Duodenal mucosa (tissue), 2 donors: ENCODE measurements at regions not wholly inside any gene's neighbourhood (a gene's known extent, or its start where the extent isn't known, plus 50 kb on each side); places are given as distances from the start of the nearest gene placed in this dataset.

ENCODE experiments used
- H3K27ac ChIP-seq: one replicate; pipeline ENCODE4 v1.7.0; 2013; ENCODE audit warnings: low read depth, low read length
- H3K27me3 ChIP-seq, 2 donors: one replicate each; pipeline ENCODE4 v1.7.0; 2013; ENCODE audit warnings: low read length in 2 of 2, control low read depth in 1 of 2; ENCODE audit not compliant: insufficient read depth in 2 of 2, control insufficient read depth in 1 of 2
- H3K36me3 ChIP-seq, 2 donors: one replicate each; pipeline ENCODE4 v1.7.0; 2013; ENCODE audit warnings: low read length in 2 of 2, control low read depth in 1 of 2; ENCODE audit not compliant: insufficient read depth in 2 of 2, control insufficient read depth in 1 of 2
- H3K4me1 ChIP-seq, 2 donors: one replicate each; pipeline ENCODE4 v1.7.0; 2013; ENCODE audit warnings: low read length in 2 of 2, control low read depth in 1 of 2; ENCODE audit not compliant: insufficient read depth in 2 of 2, control insufficient read depth in 1 of 2
- H3K4me3 ChIP-seq, 2 donors: one replicate each; pipeline ENCODE4 v1.7.0; 2013; ENCODE audit warnings: low read length in 2 of 2, low read depth in 1 of 2
- H3K9ac ChIP-seq, 2 donors: one replicate each; pipeline ENCODE4 v1.7.0; 2013; ENCODE audit warnings: low read length in 2 of 2, low read depth in 1 of 2
- H3K9me3 ChIP-seq, 2 donors: one replicate each; pipeline ENCODE4 v1.7.0; 2013; ENCODE audit warnings: low read length in 2 of 2, control low read depth in 1 of 2; ENCODE audit not compliant: control insufficient read depth in 1 of 2

DNA sequence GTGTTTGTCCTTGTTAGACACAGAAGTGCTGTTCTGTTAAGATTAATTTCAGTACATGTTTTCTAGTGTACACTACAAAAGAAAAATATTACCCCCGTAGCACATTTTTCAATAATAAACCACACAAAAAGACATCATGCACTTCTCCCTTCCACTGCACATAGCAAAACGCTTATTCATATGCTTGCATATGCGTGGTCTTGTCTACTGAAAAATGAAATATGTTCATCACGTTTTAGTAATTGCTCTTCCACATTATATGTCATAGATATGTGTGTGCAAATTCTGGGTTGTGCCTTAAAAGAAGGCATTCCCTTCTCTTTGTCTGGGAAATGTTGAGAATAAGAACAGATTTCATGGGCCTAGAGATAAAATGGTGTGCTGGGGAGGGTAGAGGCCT is 353.9 kb downstream of the NSUN3 start:
- Histone ChIP-seq H3K27me3 (no peaks in the 10 kb centered on the region), H3K9me3 (peaks cover 9 to 18% of the 10 kb centered on the region in 2 donors), H3K4me3 (no peak overlapping the region), H3K4me1 (no peaks in the 10 kb centered on the region), H3K36me3 (no peaks in the 10 kb centered on the region), H3K9ac (no peak overlapping the region), H3K27ac (no peak overlapping the region)

- no peaks in the 10 kb centered on the region for H3K4me1 ChIP-seq
- H3K9ac ChIP-seq: no peak overlapping the region
- H3K9me3 ChIP-seq: peaks cover 10 to 18% of the 10 kb centered on the region in 2 donors
- no peak overlapping the region for H3K27ac ChIP-seq
- H3K27me3 ChIP-seq: no peaks in the 10 kb centered on the region
- H3K4me3 ChIP-seq: no peak overlapping the region
- no peaks in the 10 kb centered on the region for H3K36me3 ChIP-seq
These were observed 355.1 kb downstream of the NSUN3 start for GRCh38 chr3:94417963-94418455.

- Histone ChIP-seq H3K27ac (no peak overlapping the region), H3K36me3 (no peaks in the 10 kb centered on the region), H3K9ac (no peak overlapping the region), H3K4me3 (no peak overlapping the region), H3K4me1 (no peaks in the 10 kb centered on the region), H3K27me3 (no peaks in the 10 kb centered on the region), H3K9me3 (peaks cover 10 to 20% of the 10 kb centered on the region in 2 donors)
These were observed 358.1 kb downstream of the NSUN3 start for GRCh38 chr3:94420931-94421330.

DNA sequence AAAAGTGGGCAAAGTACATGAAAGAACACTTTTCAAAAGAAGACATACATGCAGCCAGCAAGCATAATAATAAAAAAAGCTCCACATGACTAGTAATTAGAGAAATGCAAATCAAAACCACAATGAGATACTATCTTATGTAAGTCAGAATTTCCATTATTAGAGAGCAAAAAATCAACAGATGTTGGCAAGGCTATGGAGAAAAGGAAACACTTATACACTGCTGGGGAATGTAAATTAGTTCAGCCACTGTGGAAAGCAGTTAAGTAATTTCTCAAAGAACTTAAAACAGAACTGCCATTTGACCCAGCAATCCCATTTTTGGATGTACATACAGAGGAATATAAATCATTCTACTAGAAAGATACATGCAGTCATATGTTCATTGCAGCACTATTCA is 360.7 kb downstream of the NSUN3 start:
- Histone ChIP-seq H3K4me1 (no peaks in the 10 kb centered on the region), H3K27ac (no peak overlapping the region), H3K4me3 (no peak overlapping the region), H3K36me3 (no peaks in the 10 kb centered on the region), H3K9me3 (peaks cover 2 to 15% of the 10 kb centered on the region in 2 donors), H3K9ac (no peak overlapping the region), H3K27me3 (no peaks in the 10 kb centered on the region)

DNA sequence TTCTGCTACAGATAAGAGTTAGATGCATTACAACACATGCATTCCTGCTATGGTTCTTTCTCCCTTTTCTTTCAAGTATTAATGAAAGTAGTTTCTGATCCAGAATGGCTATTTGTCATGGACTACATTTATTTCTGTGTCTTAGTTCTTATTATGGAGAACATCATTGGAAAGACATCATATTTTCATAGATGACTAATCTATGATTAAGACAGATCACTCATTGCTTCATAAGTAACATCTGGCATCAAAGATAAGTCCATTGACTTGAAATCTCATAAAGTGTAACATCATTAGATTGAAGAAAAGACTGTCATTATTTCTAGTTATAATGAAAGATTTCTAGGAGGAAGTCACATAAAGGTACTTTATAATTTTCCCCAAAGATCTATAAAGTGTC is 366.7 kb downstream of the NSUN3 start:
- no peaks in the 10 kb centered on the region for H3K36me3 ChIP-seq
- no peaks in the 10 kb centered on the region for H3K27me3 ChIP-seq
- H3K27ac ChIP-seq: no peak overlapping the region
- no peaks in the 10 kb centered on the region for H3K4me1 ChIP-seq
- H3K4me3 ChIP-seq: no peak overlapping the region
- no peak overlapping the region for H3K9ac ChIP-seq
- peaks cover 0 to 8% of the 10 kb centered on the region in 2 donors for H3K9me3 ChIP-seq

GRCh38 chr3:94431876-94432570 is 369.2 kb downstream of the NSUN3 start:
- no peak overlapping the region for H3K9ac ChIP-seq
- no peaks in the 10 kb centered on the region for H3K9me3 ChIP-seq
- no peak overlapping the region for H3K27ac ChIP-seq
- H3K4me1 ChIP-seq: no peaks in the 10 kb centered on the region
- H3K27me3 ChIP-seq: no peaks in the 10 kb centered on the region
- no peak overlapping the region for H3K4me3 ChIP-seq
- no peaks in the 10 kb centered on the region for H3K36me3 ChIP-seq

- Histone ChIP-seq H3K9me3 (peaks cover 0 to 2% of the 10 kb centered on the region in 2 donors), H3K36me3 (no peaks in the 10 kb centered on the region), H3K27ac (no peak overlapping the region), H3K27me3 (no peaks in the 10 kb centered on the region), H3K4me3 (no peak overlapping the region), H3K9ac (no peak overlapping the region), H3K4me1 (no peaks in the 10 kb centered on the region)
These were observed 370.9 kb downstream of the NSUN3 start for GRCh38 chr3:94433811-94434210.

DNA sequence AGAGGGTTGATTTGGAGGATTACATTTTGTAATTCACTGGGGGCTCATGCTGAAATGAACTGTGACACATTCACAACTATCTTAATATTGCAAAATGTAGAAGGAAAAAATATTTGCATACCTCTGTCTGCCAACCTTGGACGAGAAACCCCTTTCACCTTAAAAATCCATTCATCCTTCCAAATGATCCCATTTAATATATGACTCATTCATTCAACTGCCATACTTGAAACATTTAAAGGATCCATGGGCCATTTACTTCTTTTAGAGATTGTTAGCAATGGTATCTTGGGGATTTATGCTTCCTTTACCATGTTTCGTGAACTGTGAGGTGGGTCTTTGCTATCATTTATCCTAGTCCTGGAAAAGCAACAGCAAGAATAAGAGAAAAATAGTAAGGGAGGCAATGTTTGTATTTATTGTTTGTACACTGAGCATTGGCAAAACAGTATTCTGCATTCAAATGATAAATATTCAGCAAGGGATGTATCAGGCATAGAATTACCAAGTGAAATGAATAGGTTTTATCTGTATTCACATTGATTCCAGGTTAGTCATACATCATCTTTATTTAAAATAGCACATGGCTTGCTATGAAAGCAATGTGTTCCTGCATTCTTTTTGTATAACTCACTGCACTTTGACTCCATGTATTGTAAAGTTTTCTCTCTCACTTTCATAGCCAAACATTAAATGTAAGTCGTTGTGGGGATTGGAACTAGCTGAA is 378.1 kb downstream of the NSUN3 start:
- Histone ChIP-seq H3K9ac (no peak overlapping the region), H3K4me3 (no peak overlapping the region), H3K27ac (no peak overlapping the region), H3K36me3 (no peaks in the 10 kb centered on the region), H3K4me1 (no peaks in the 10 kb centered on the region), H3K9me3 (peaks cover 0 to 8% of the 10 kb centered on the region in 2 donors), H3K27me3 (no peaks in the 10 kb centered on the region)

DNA sequence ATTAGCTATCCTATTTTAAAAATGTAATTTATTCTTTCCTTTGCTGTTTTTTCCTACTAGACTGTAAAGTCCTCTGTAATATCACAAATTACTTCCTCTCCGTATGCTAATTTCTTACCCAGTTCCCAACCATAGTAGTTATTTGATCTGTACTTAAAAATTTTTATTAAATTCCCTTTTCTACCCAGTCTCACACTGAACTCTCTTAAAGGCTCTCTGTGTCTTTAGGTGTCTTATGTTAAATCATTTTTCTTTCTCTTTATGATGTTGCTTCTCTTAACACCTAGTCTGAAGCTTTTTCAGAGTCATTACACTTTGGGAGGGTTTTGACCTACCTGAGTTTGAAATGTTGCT is 378.6 kb downstream of the NSUN3 start:
- Histone ChIP-seq H3K4me1 (no peaks in the 10 kb centered on the region), H3K4me3 (no peak overlapping the region), H3K9ac (no peak overlapping the region), H3K9me3 (peaks cover 0 to 8% of the 10 kb centered on the region in 2 donors), H3K27ac (no peak overlapping the region), H3K27me3 (no peaks in the 10 kb centered on the region), H3K36me3 (no peaks in the 10 kb centered on the region)

DNA sequence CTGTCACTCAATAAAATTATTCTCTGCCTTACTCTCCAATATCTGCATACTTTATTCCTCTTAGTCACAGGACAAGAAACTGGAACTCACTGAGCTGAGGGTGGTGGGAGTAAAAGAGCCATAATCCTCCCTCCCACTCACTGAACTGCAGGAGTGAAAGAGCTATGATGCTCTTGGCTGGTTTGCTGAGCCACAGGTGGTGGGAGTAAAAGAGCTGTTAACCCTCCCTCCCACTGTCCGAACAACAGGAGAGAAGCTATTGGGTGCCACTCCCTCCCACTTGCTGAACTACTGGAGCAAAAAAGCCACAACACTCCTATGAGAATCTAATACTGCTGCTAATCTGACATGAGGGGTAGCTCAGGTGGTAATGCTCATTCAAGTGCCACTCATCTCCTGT is 391.0 kb downstream of the NSUN3 start:
- no peaks in the 10 kb centered on the region for H3K27me3 ChIP-seq
- H3K36me3 ChIP-seq: no peaks in the 10 kb centered on the region
- no peaks in the 10 kb centered on the region for H3K9me3 ChIP-seq
- H3K9ac ChIP-seq: no peak overlapping the region
- no peak overlapping the region for H3K27ac ChIP-seq
- H3K4me3 ChIP-seq: no peak overlapping the region
- H3K4me1 ChIP-seq: no peaks in the 10 kb centered on the region
